GM10266 (cell line): ENCODE measurements at regions not wholly inside any gene's neighbourhood (a gene's known extent, or its start where the extent isn't known, plus 50 kb on each side); places are given as distances from the start of the nearest gene placed in this dataset.

Experiments
- DNase-seq: peaks from one replicate; pipeline ENCODE4 v3.0.0; 2012; ENCODE audit errors: extremely low spot score
- TF ChIP-seq, protein P1 (sequence below): IDR thresholded peaks from 2 replicates; pipeline ENCODE4 v1.5.1; 2012; ENCODE audit warnings: mild to moderate bottlenecking, low read depth; ENCODE audit not compliant: control insufficient read depth, insufficient read depth; ENCODE audit errors: missing control alignments

DNA sequence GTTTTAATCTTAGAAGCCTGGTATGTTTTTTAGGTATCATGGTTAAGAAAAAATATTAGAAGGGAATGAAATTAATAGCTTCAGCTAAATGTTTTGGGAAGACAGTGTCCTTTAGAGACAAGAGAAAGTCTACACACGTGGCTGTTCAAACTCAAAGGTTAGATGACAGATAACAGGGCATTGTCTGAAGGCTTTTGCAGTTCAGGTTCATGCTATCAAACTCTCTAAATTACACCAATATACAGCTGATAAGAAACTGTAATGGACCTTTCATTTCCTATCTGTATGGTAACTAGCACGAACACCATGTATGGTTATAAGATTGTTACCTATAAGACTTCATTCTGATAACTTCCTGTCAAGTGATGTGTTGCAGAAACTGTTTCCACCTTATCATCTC, 240.6 kb upstream of the MEF2C start:
- no peak for DNase-seq
- TF ChIP-seq, protein P1, sequence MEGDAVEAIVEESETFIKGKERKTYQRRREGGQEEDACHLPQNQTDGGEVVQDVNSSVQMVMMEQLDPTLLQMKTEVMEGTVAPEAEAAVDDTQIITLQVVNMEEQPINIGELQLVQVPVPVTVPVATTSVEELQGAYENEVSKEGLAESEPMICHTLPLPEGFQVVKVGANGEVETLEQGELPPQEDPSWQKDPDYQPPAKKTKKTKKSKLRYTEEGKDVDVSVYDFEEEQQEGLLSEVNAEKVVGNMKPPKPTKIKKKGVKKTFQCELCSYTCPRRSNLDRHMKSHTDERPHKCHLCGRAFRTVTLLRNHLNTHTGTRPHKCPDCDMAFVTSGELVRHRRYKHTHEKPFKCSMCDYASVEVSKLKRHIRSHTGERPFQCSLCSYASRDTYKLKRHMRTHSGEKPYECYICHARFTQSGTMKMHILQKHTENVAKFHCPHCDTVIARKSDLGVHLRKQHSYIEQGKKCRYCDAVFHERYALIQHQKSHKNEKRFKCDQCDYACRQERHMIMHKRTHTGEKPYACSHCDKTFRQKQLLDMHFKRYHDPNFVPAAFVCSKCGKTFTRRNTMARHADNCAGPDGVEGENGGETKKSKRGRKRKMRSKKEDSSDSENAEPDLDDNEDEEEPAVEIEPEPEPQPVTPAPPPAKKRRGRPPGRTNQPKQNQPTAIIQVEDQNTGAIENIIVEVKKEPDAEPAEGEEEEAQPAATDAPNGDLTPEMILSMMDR = no peak

DNA sequence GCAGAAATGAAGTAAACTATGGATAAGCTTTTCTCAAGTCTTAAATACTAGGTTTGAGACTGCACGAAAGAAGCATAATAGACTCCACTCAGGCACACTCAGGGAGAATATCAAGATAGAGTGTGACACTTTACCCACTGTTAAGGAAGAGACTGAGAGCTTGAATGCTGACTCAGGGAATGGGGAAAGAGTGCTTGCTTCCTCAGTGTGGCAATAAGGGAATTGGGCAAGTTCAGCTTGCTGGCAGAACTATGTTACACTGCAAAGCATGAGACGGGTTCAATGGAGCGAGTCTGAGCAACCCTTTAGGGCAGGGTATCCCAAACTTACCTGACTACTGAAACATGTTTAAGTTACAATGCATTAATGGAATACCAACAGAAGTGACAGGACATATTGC, 237.7 kb upstream of the MEF2C start:
- no peak for DNase-seq
- TF ChIP-seq, protein P1 = no peak

DNA sequence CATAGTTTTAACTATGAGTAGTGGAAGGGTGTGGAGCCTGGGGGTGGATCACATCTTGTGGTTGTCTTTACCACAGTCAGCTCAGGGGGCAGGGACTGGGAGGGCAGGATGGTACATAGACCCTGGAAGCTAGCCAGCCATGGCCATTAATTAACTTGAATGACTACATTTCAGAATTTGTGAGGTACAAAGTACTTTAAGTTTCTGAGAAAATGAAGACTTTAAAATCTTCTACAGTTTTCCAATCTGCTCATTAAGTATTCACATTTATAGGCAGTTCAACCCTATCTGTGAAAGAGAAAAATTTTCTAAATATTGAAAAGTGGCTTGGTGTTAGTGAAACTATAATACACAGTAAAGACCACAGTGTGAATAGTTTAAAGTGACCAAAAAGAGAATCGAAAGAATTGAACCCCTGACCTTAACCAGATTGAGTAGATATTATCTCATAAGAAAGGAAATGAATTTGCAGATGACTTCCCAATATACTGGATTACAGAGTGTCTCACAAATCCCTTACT, 234.2 kb upstream of the MEF2C start:
- DNase-seq = peak; percentile 12
- TF ChIP-seq, protein P1 = no peak

DNA sequence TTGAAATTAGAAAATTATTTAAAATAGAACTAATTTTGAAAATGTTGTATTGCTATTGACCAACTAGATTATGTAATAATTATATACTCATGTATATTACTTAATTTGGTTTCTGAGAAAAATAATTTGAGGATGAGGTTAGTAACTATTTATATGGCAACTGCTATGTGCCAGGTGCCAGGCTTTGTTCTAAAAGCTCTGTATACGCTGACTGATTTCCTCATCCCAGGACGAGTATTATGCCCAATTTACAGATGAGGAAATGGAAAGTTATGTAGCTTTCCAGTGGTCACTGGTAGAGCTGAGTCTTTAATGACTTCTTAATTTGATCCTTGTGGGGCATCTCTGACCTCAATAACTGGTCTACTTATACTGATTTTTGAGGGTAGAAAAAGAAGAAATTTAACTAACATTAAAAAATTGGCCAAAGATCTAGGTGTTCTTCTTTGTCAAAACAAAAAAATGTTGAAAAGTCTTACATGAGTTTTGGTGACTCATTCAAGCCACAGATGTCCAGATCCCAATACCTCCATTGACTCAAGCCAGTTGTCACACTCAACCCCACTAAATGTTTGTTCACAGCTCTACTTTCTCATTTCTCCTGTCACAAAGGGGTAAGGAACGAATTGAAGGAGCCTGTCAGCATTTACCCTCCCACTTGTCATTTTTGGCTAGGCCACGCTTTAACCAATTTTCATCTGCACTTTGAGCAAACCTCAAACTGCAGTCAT, 228.1 kb upstream of the MEF2C start:
- DNase-seq = no peak
- TF ChIP-seq, protein P1 = no peak

DNA sequence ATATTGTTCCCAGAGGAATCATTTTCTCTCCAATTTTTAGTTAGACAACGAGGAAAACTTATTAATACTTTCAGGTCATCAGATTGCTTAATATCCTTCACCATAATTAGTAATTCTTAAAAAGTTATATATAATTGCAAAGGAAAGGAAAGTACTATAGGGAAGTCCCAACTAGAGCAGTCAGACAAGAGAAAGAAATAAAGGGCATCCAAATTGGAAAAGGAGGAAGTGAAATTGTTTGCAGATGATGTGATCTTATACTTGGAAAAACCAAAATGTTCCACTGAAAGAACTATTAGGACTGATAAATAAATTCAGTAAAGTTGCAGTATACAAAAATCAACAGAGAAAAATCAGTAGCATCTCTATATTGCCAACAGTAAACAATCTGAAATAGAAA, 223.5 kb upstream of the MEF2C start:
- no peak for DNase-seq
- TF ChIP-seq, protein P1 = no peak

DNA sequence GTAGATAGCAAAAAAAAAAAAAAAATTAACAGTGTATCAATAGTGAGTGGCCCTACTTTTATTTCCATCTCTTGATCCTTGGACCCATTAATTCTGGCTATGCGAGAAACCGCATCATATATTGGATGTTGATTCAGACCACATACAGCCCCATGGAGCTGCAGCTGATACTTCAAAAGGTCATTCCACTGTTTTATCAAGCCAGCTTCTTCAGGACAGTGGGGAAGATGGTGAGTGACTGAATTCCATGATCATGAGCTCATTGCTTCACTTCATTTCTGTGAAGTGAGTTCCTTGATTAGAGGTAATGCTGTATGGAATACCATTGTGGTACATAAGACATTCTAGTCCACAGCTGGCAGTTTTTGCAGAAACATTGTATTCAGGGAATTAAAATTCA, 222.9 kb upstream of the MEF2C start:
- TF ChIP-seq, protein P1 = no peak
- no peak for DNase-seq

DNA sequence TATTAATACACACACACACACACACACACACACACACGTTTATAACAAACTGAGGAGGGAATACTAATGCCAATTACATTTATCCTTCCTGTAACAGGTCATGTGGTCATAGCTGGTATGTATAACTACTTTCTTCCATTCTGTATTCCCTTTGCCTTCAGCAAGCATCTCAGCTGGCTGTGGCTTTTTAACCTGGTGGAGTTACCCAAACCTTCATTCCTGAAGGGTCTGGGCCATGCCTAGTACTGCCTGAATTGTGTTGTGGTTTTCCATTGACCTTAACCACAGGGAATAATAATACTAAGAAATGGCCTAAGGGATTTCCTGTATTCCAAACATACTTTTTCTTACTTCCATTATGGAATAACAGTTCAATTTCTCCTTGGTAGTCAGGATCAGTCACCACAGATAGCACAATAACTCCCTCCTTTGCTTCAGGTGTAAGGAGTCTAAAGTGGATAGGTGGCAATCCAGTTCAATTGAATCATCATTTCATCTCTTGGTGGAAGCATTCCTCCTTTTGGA, 222.2 kb upstream of the MEF2C start:
- TF ChIP-seq, protein P1 = no peak
- no peak for DNase-seq
